Epithelial cell of esophagus (primary cell): ENCODE measurements at regions not wholly inside any gene's neighbourhood (a gene's known extent, or its start where the extent isn't known, plus 50 kb on each side); places are given as distances from the start of the nearest gene placed in this dataset.
"Not testable (repeated sequence)": the region's sequence is repeated elsewhere in the genome, so short reads cannot be mapped to it uniquely, and the experiment has no call there.

Experiments
- DNase-seq: peaks from one replicate; pipeline ENCODE4 v3.0.0; 2010; ENCODE audit warnings: low read depth
- H3K4me3 ChIP-seq: 2 replicates; pipeline ENCODE4 v1.5.1; 2011; ENCODE audit warnings: mild to moderate bottlenecking, low read length, control low read depth
- CTCF ChIP-seq: IDR thresholded peaks from 2 replicates; pipeline ENCODE4 v1.5.1; 2011; ENCODE audit warnings: low read depth, mild to moderate bottlenecking, low read length, control low read depth, inconsistent platforms; ENCODE audit not compliant: insufficient read depth; ENCODE audit errors: missing control alignments

GRCh38 chr1:96464522-96464921, 257.1 kb upstream of the PTBP2 start:
- no peak for DNase-seq
- H3K4me3 ChIP-seq: no peak overlapping the region
- TF ChIP-seq CTCF: no peak

DNA sequence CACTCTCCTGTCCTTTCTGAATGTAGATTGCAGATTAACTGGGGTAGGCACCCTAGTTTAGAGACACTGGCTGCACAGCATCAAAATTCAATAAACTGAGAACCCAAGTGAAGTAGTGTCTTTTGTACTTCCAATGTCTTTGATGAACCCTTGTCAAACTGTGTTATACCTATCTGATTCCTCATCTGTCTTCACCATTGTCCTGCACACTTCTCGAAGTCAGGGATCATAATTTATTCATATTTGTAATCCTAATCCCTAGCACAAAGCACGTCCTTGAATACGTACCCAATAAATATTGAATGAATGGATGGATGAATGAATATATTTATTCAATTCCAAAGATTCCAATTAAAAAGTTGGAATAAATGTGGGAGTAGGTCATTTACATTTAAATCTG, 256.6 kb upstream of the PTBP2 start:
- no peak overlapping the region for H3K4me3 ChIP-seq
- TF ChIP-seq CTCF: no peak
- DNase-seq: no peak

GRCh38 chr1:96465441-96465840, 256.1 kb upstream of the PTBP2 start:
- DNase-seq: no peak
- TF ChIP-seq CTCF: no peak

DNA sequence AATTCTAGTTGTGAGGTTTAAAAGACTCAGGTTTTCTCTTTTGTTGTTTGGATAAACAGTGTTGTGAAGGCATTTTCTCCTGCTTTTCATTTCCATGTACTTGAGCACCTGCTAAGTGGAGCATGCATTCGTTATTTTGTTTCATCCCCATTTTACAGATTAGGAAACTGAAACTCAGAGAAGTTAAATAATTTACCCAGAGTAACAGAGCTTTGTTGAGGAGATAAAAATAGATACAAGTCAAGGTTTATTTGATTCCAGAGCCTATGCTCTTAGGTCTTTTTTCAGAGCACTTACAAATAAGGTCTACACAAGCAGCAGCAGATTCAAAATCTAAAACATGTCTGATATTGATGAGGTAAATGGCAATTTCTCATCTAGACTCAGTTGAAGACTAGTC, 254.7 kb upstream of the PTBP2 start:
- no peak for DNase-seq
- TF ChIP-seq CTCF: no peak

More at GRCh38 chr1:96465441-96465840, 256.1 kb upstream of the PTBP2 start:
- no peak overlapping the region for H3K4me3 ChIP-seq

GRCh38 chr1:96469726-96470125, 251.9 kb upstream of the PTBP2 start:
- not testable (repeated sequence) for H3K4me3 ChIP-seq, DNase-seq

More for the DNA sequence above, 254.7 kb upstream of the PTBP2 start:
- no peak overlapping the region for H3K4me3 ChIP-seq

GRCh38 chr1:96472471-96472870, 249.1 kb upstream of the PTBP2 start:
- DNase-seq: peak; percentile 30
- TF ChIP-seq CTCF: no peak
- no peak overlapping the region for H3K4me3 ChIP-seq

DNA sequence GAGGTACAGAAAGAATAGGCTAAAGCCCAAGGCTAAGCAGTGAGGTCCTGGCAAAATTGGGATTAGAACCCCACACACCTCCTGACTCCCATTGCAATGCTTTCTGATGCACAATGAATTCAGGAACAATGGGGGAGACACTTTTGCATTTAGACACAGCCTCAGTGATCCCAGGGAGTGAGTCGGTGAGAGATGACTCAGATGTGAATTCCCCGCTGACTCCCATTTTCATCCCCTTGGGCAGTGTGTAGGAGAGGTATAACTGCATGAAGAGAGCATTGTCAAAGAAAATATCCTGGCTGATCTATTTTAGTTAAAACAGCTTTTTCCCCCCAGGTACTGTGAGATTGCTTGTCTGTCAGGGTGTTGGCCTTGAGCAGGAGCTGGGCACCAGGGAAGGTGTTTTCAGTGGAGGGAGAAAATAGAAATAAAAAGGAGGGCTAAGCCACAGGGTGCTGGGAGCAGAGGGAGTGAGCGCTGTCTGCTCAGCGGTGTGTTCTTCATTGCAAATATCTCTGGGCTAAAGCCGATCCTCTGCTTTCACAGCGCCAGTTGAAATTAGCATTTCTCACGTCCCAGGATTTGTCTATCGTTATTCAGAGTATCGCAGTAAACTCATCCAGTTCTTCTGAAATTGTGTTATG, 247.7 kb upstream of the PTBP2 start:
- no peak overlapping the region for H3K4me3 ChIP-seq
- DNase-seq: peak; percentile 95
- no peak for TF ChIP-seq CTCF
